ENCODE measurements at regions not wholly inside any gene's neighbourhood (a gene's known extent, or its start where the extent isn't known, plus 50 kb on each side); places are given as distances from the start of the nearest gene placed in this dataset.
A peak's percentile ranks its signal among the peaks of the same experiment; 100 is the strongest.
"Not testable (repeated sequence)": the region's sequence is repeated elsewhere in the genome, so short reads cannot be mapped to it uniquely, and the experiment has no call there.

GRCh38 chr20:19049514-19049913 is 162.9 kb upstream of the SLC24A3 start:
- H3K4me3 ChIP-seq (ENCODE audit: low read depth, poor library complexity, severe bottlenecking), result no peak overlapping the region
- 21 to 32% methylated on average over 7 of the region's 7 CpGs for WGBS, 2 donors
- TF ChIP-seq, protein P1, sequence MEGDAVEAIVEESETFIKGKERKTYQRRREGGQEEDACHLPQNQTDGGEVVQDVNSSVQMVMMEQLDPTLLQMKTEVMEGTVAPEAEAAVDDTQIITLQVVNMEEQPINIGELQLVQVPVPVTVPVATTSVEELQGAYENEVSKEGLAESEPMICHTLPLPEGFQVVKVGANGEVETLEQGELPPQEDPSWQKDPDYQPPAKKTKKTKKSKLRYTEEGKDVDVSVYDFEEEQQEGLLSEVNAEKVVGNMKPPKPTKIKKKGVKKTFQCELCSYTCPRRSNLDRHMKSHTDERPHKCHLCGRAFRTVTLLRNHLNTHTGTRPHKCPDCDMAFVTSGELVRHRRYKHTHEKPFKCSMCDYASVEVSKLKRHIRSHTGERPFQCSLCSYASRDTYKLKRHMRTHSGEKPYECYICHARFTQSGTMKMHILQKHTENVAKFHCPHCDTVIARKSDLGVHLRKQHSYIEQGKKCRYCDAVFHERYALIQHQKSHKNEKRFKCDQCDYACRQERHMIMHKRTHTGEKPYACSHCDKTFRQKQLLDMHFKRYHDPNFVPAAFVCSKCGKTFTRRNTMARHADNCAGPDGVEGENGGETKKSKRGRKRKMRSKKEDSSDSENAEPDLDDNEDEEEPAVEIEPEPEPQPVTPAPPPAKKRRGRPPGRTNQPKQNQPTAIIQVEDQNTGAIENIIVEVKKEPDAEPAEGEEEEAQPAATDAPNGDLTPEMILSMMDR (IDR thresholded peaks at IDR 0.05), result no peak
- no peak for TF ChIP-seq POLR2A (IDR thresholded peaks at IDR 0.05)
- intact Hi-C loops (cut with DNase I; ENCODE audit: low total_unique reads), result no loop called here
- no peak for DNase-seq (ENCODE audit: low spot score in 2 of 2)

DNA sequence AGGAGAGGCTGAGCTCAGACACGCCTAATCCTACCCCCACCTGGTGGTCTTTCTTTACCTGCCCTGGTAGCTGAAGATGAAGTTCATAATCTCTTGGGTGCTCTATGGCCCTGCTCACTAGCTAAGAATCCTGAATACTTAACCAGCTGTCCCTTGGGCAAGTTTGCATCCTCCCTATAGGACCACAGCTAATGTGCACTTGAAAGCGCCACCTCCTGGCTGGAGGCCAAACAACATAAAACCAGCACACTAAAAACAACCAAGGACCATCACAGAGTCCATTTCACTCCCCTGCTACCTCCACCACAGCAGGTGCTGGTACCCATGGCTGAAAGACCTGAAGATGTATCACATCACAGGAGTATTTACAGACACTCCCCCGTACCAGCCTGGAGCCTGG is 155.5 kb upstream of the SLC24A3 start:
- TF ChIP-seq POLR2A (IDR thresholded peaks at IDR 0.05), result no peak
- TF ChIP-seq, protein P1 (IDR thresholded peaks at IDR 0.05), result no peak
- no peak for DNase-seq (ENCODE audit: low spot score in 2 of 2)
- intact Hi-C loops (cut with DNase I; ENCODE audit: low total_unique reads), result no loop called here
- no peak overlapping the region for H3K4me3 ChIP-seq (ENCODE audit: low read depth, poor library complexity, severe bottlenecking)
- 94 to 95% methylated on average over 3 of the region's 3 CpGs for WGBS, 2 donors

- peak in 1 of 2 donors; percentile 9 for DNase-seq (ENCODE audit: low spot score in 2 of 2)
- intact Hi-C loops (cut with DNase I; ENCODE audit: low total_unique reads); H3K4me3 ChIP-seq (ENCODE audit: low read depth, poor library complexity, severe bottlenecking): not testable (repeated sequence)
- WGBS, 2 donors, result 91 to 96% methylated on average over 4 of the region's 4 CpGs
These were observed 147.7 kb upstream of the SLC24A3 start for GRCh38 chr20:19064788-19065187.

GRCh38 chr20:19067986-19068385 is 144.5 kb upstream of the SLC24A3 start:
- 42 to 54% methylated on average over 1 of the region's 1 CpG for WGBS, 2 donors
- TF ChIP-seq, protein P1 (IDR thresholded peaks at IDR 0.05), result no peak
- no peak for TF ChIP-seq POLR2A (IDR thresholded peaks at IDR 0.05)
- intact Hi-C loops (cut with DNase I; ENCODE audit: low total_unique reads), result no loop called here
- DNase-seq (ENCODE audit: low spot score in 2 of 2), result peak in 1 of 2 donors; percentile 37
- H3K4me3 ChIP-seq (ENCODE audit: low read depth, poor library complexity, severe bottlenecking), result no peak overlapping the region

DNA sequence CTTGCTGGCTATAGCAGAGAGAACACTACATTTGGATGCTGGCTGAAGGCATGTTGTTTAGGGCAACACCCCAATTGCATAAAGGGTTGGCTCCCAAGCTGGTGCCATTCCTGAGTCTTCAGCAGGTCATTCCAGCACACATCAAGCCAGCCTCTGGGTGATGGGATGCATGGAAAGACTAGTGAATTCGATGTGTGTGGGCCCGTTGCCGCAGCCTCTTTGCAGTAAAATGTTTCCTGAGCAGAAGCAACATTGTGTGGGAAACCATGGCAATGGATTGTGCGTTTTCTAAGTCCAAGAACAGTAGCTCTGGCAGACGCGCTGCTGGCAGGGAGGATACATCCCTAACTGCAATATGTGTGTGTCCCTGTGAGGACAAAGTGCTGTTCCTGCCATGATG is 142.4 kb upstream of the SLC24A3 start:
- WGBS, 2 donors, result 80 to 82% methylated on average over 6 of the region's 6 CpGs
- intact Hi-C loops (cut with DNase I; ENCODE audit: low total_unique reads), result no loop called here

DNA sequence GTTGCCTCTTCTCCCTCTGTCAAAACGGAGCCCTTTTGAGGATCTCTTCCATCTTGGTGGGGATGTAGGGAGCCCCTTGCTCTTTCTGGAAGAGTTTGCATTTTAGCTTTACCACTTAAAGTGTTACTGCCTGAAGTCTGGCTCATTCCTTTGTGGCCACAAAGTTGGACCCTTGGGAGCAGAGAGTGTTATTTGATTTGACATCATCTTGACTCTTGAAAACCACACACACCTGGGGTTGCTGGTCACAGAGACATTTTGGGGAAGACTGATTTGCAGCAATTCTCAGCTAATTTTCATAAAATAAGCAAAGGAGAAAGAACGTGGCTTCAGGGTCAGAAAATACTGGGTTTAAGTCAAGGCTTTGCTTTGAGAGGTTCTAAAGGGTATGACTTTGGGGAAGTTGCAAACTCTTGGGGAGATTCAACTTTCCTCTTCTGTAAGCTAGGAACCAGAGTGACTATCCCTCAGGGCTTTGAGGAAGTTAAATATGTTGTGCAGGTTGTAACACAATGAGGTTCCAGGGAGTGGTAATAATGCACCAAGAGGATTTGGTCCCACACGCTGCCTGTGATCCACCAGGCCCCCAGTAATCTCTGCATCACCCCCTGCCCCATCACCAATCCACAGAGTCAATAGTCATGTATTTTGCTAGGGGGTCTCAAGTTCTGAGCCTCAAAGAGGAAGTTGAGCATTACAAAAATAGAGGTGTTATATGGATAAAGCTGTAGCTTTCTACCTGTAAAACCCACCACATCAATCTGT is 141.6 kb upstream of the SLC24A3 start:
- intact Hi-C loops (cut with DNase I; ENCODE audit: low total_unique reads), result no loop called here
- no peak for TF ChIP-seq POLR2A (IDR thresholded peaks at IDR 0.05)
- TF ChIP-seq, protein P1 (IDR thresholded peaks at IDR 0.05), result no peak
- peak in 1 of 2 donors; percentile 31 for DNase-seq (ENCODE audit: low spot score in 2 of 2)
- no peak overlapping the region for H3K4me3 ChIP-seq (ENCODE audit: low read depth, poor library complexity, severe bottlenecking)
- WGBS, 2 donors, result 79 to 82% methylated on average over 3 of the region's 3 CpGs

More for the DNA sequence above, 142.4 kb upstream of the SLC24A3 start:
- no peak overlapping the region for H3K4me3 ChIP-seq (ENCODE audit: low read depth, poor library complexity, severe bottlenecking)
- TF ChIP-seq, protein P1 (IDR thresholded peaks at IDR 0.05), result no peak
- no peak for TF ChIP-seq POLR2A (IDR thresholded peaks at IDR 0.05)
- peak in 1 of 2 donors; percentile 61 for DNase-seq (ENCODE audit: low spot score in 2 of 2)

Measured in lower leg skin (tissue), 4 donors.